Left lung (tissue), 4 donors: ENCODE measurements at regions not wholly inside any gene's neighbourhood (a gene's known extent, or its start where the extent isn't known, plus 50 kb on each side); places are given as distances from the start of the nearest gene placed in this dataset.

Experiments
- ATAC-seq: fragments of 200-7000 bp; cut with Tn5 transposase; one replicate; pipeline ENCODE4 v1.9.1; 2020; ENCODE audit warnings: moderate library complexity
- DNase-seq, 4 donors: peaks; one replicate each; pipeline ENCODE4 v3.0.0-alpha.2; 2013 to 2020
- H3K27ac ChIP-seq, 2 donors: fragments of 200-600 bp; sonication (generic) in 1 of 2; one replicate each; pipeline versions ENCODE4 v1.5.0 to v1.8.0; 2020 to 2021
- H3K27me3 ChIP-seq, 2 donors: fragments of 200-600 bp; sonication (generic) in 1 of 2; one replicate each; pipeline versions ENCODE4 v1.5.0 to v1.8.0; 2020 to 2021
- H3K36me3 ChIP-seq, 2 donors: fragments of 200-600 bp; sonication (generic) in 1 of 2; one replicate each; pipeline versions ENCODE4 v1.5.0 to v1.8.0; 2020 to 2021
- H3K4me1 ChIP-seq, 2 donors: fragments of 200-600 bp; one replicate each; pipeline ENCODE4 v1.8.0; 2021
- H3K4me3 ChIP-seq, 2 donors: fragments of 200-600 bp; sonication (generic) in 1 of 2; one replicate each; pipeline versions ENCODE4 v1.5.0 to v1.8.0; 2020 to 2021; ENCODE audit warnings: mild to moderate bottlenecking in 1 of 2
- H3K9me3 ChIP-seq, 2 donors: fragments of 200-600 bp; sonication (generic) in 1 of 2; one replicate each; pipeline versions ENCODE4 v1.5.0 to v1.8.0; 2020 to 2021
- intact Hi-C, 2 donors: fragments of 100-400 bp; cut with DNase I; formaldehyde crosslinking; loops; one replicate each; pipeline versions ENCODE4 v1.11.2 to v1.14.2; 2022
- TF ChIP-seq, protein P1 (sequence below), 2 donors: fragments of 200-600 bp; sonication (generic) in 1 of 2; IDR thresholded peaks; one replicate each; pipeline versions ENCODE4 v1.5.0 to v1.8.0; 2021; ENCODE audit warnings: antibody characterized with exemption in 2 of 2
- donor health status: DM: no; HTN: yes; CAD: no.
- donor health status: DM: no; HTN: no; CAD: no.

DNA sequence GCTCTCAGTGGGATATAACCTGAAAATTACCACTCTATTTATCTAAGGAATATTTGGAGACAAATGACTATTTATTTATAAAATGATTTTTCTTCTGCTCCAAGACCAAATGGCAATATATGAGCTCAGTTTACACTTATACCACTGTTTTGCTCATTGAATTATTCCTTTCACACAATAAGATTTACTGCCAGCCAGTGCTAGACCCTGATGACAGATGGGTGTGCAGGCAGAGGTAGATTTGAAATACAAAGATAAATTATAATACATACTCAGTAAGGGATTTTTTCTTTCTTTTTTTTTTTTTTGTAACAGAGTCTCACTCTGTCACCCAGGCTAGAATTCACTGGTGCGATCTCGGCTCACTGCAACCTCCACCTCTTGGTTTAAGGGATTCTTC lies 980.3 kb downstream of the EPHA3 start:
- H3K4me1 ChIP-seq = no peaks in the 10 kb centered on the region
- H3K9me3 ChIP-seq = no peaks in the 10 kb centered on the region
- TF ChIP-seq, protein P1, sequence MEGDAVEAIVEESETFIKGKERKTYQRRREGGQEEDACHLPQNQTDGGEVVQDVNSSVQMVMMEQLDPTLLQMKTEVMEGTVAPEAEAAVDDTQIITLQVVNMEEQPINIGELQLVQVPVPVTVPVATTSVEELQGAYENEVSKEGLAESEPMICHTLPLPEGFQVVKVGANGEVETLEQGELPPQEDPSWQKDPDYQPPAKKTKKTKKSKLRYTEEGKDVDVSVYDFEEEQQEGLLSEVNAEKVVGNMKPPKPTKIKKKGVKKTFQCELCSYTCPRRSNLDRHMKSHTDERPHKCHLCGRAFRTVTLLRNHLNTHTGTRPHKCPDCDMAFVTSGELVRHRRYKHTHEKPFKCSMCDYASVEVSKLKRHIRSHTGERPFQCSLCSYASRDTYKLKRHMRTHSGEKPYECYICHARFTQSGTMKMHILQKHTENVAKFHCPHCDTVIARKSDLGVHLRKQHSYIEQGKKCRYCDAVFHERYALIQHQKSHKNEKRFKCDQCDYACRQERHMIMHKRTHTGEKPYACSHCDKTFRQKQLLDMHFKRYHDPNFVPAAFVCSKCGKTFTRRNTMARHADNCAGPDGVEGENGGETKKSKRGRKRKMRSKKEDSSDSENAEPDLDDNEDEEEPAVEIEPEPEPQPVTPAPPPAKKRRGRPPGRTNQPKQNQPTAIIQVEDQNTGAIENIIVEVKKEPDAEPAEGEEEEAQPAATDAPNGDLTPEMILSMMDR (IDR thresholded peaks at IDR 0.05) = no peak
- ATAC-seq (no peak), DNase-seq (no peak)
- H3K27ac ChIP-seq = no peak overlapping the region
- H3K36me3 ChIP-seq = no peaks in the 10 kb centered on the region
- no peak overlapping the region for H3K4me3 ChIP-seq
- no peaks in the 10 kb centered on the region for H3K27me3 ChIP-seq
- intact Hi-C loops = no loop called here

DNA sequence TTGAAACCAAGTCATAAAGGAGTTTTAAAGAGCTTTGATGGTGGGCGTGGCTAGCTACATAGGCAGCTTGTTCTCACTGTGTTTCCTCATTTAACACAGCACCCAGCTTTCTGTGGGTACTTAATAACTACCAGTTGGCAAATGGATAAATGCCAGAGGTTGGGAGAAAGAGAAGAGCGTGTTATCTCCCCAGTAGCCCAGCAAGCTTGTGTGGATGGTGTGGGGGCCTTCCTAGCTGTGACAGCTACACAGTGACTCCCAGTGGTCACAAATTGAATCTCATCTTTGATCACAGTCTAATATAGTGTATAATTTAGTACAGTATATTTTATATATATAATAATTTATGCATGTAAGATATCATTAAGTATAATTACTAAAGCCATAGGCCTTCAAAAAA lies 984.1 kb downstream of the EPHA3 start:
- TF ChIP-seq, protein P1 (IDR thresholded peaks at IDR 0.05) = peak; percentile 37 to 42
- H3K36me3 ChIP-seq = no peaks in the 10 kb centered on the region
- no peaks in the 10 kb centered on the region for H3K4me1 ChIP-seq
- intact Hi-C loops = no loop called here
- DNase-seq (peak in 2 of 4 donors; percentile 56 to 63), ATAC-seq (peak; percentile 92)
- H3K27ac ChIP-seq = no peak overlapping the region
- H3K4me3 ChIP-seq = no peak overlapping the region
- H3K27me3 ChIP-seq = no peaks in the 10 kb centered on the region
- no peaks in the 10 kb centered on the region for H3K9me3 ChIP-seq

DNA sequence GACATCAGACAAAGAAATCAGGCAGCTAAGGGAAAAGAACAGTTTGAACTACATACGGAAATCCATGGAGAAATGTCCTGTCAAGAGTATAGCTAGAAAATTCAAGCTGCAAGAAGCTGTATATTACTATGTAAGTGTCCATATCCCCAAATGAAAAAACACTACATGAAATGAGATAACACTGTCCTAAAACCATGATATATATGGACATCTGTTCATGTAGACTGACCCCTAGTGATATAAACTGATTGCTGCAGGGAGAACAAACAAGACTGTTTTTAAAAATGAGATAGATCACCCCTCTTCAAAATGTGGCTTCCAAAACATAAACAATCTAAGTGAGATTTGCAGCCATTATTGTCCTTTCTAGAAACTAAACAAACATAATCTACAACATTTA lies 985.6 kb downstream of the EPHA3 start:
- DNase-seq (peak in 1 of 4 donors; percentile 25), ATAC-seq (peak; percentile 52)
- Histone ChIP-seq H3K36me3 (no peaks in the 10 kb centered on the region), H3K27me3 (no peaks in the 10 kb centered on the region), H3K4me3 (no peak overlapping the region), H3K9me3 (no peaks in the 10 kb centered on the region), H3K27ac (no peak overlapping the region), H3K4me1 (no peaks in the 10 kb centered on the region)
- TF ChIP-seq, protein P1 (IDR thresholded peaks at IDR 0.05) = peak; percentile 6 to 30
- intact Hi-C loops = no loop called here

DNA sequence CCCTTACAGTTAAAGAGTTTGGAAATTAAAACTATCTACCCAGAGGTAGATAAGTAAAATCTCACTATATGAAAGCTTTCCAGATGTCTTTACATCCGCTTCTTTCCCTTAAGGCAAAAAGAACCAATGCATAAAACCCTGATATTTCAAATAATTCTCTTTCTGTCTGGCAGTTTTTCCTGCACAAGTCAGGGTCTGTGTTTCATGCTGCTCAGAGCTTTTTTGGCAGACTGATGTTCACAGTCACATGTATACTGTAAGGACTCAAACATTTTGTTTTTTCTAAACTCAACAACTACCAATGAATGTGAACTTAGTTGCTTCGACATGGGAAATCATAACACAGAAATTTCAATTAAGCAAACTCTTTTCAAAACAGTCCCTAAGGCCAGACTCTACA lies 988.4 kb downstream of the EPHA3 start:
- ATAC-seq = no peak
- Histone ChIP-seq H3K4me3 (no peak overlapping the region), H3K27me3 (no peaks in the 10 kb centered on the region), H3K4me1 (no peaks in the 10 kb centered on the region), H3K9me3 (no peaks in the 10 kb centered on the region), H3K27ac (no peak overlapping the region), H3K36me3 (no peaks in the 10 kb centered on the region)
- DNase-seq = no peak
- TF ChIP-seq, protein P1 (IDR thresholded peaks at IDR 0.05) = no peak
- intact Hi-C loops = no loop called here

DNA sequence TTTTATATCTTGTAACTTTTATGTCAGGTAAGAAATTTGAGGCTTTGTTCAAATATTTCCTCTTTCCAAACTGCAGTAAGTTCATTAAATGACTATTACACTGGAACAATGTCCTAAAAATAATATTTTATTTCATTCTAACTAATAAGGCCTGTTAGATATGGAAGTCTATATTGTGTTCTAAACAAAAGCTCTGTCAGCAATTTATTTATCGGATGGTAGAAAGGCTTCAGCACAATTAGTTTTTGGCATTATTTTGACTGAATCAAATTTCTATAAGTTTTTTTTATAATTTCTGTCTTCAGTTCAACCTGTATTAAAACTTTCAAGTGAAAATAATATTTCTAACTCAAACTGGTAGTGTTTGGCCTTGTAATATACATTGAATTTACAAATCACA lies 992.1 kb downstream of the EPHA3 start:
- Histone ChIP-seq H3K9me3 (no peaks in the 10 kb centered on the region), H3K27me3 (no peaks in the 10 kb centered on the region), H3K4me3 (no peak overlapping the region), H3K27ac (no peak overlapping the region), H3K4me1 (no peaks in the 10 kb centered on the region), H3K36me3 (no peaks in the 10 kb centered on the region)
- DNase-seq (no peak), ATAC-seq (no peak)
- TF ChIP-seq, protein P1 (IDR thresholded peaks at IDR 0.05) = no peak
- intact Hi-C loops = no loop called here
